GM12878 (cell line): ENCODE measurements at regions not wholly inside any gene's neighbourhood (a gene's known extent, or its start where the extent isn't known, plus 50 kb on each side); places are given as distances from the start of the nearest gene placed in this dataset.

ENCODE experiments used
- ATAC-seq: fragments of 200-7000 bp; cut with Tn5 transposase; 3 replicates; pipeline ENCODE4 v1.9.1; 2020; ENCODE audit warnings: mild to moderate bottlenecking, moderate library complexity
- BruUV-seq: library from RNA; stranded (reverse); fragments of 400-500 nt; replicated peaks from 2 replicates; lab custom pipeline; 2021; lab: Mats Ljungman, UMichigan
- CTCF ChIA-PET: fragments of 300-600 bp; sonication (Branson Sonifier 250); formaldehyde crosslinking; extraction: SDS; loops from one replicate; lab custom pipeline; 2021; ENCODE audit warnings: inconsistent platforms; lab: Yijun Ruan, JAX
- POLR2A ChIA-PET: fragments of 350-600 bp; formaldehyde crosslinking; extraction: SDS; loops from one replicate; lab custom pipeline; 2021; ENCODE audit warnings: inconsistent platforms; lab: Charles Lee
- RAD21 ChIA-PET: fragments of 300-600 bp; sonication (Branson Sonifier 250); formaldehyde crosslinking; loops from one replicate; lab custom pipeline; 2023; ENCODE audit warnings: antibody characterized with exemption; ENCODE audit not compliant: unreplicated experiment; lab: Charles Lee
- SMC1A ChIA-PET: fragments of 300-600 bp; sonication (Branson Sonifier 250); formaldehyde crosslinking; loops from one replicate; lab custom pipeline; 2023; ENCODE audit not compliant: unreplicated experiment, uncharacterized antibody; lab: Charles Lee
- DNase-seq: peaks from one replicate; pipeline ENCODE4 v3.0.0-alpha.2; 2011; ENCODE audit warnings: low read depth, low spot score
- FAIRE-seq: peaks from 3 replicates; lab custom pipeline; 2011; peaks lifted over from hg19 to GRCh38; lab: Jason Lieb, UNC
- H2AFZ ChIP-seq: 2 replicates; pipeline ENCODE4 v1.6.0; 2011; ENCODE audit warnings: low read depth, low read length, control low read depth; ENCODE audit not compliant: control insufficient read depth
- H3K27ac ChIP-seq: 2 replicates; pipeline ENCODE4 v1.5.1; 2011; ENCODE audit warnings: control low read depth; ENCODE audit not compliant: control insufficient read depth, insufficient read depth
- H3K27me3 ChIP-seq, 2 experiments: replicated peaks in 1 of 2; 2 replicates each; pipeline versions ENCODE4 v1.6.0 to v1.6.1; 2011; ENCODE audit warnings: low read length in 1 of 2; ENCODE audit not compliant: control insufficient read depth in 2 of 2, insufficient read depth in 2 of 2
- H3K36me3 ChIP-seq, 2 experiments: 2 replicates each; pipeline ENCODE4 v1.5.1; 2011; ENCODE audit warnings: low read length in 1 of 2; ENCODE audit not compliant: control insufficient read depth in 2 of 2, insufficient read depth in 2 of 2
- H3K4me1 ChIP-seq: 2 replicates; pipeline ENCODE4 v1.6.1; 2011; ENCODE audit warnings: mild to moderate bottlenecking, low read length, moderate library complexity, mixed read lengths; ENCODE audit not compliant: control insufficient read depth, insufficient read depth
- H3K4me2 ChIP-seq: 2 replicates; pipeline ENCODE4 v1.6.0; 2011; ENCODE audit warnings: control low read depth; ENCODE audit not compliant: control insufficient read depth, insufficient read depth
- H3K4me3 ChIP-seq: fragments of 200-600 bp; sonication (generic); 2 replicates; pipeline ENCODE4 v1.5.1; 2016
- H3K79me2 ChIP-seq: 2 replicates; pipeline ENCODE4 v1.6.0; 2011; ENCODE audit warnings: low read length; ENCODE audit not compliant: control insufficient read depth, insufficient read depth
- H3K9ac ChIP-seq: 2 replicates; pipeline ENCODE4 v1.8.0; 2011; ENCODE audit warnings: low read length, control low read depth, mixed read lengths; ENCODE audit not compliant: control insufficient read depth, insufficient read depth
- H3K9me3 ChIP-seq: replicated peaks from 3 replicates; pipeline ENCODE4 v1.5.1; 2011; ENCODE audit warnings: mild to moderate bottlenecking, low read length; ENCODE audit not compliant: control insufficient read depth, insufficient read depth
- H4K20me1 ChIP-seq: 2 replicates; pipeline ENCODE4 v1.6.0; 2011; ENCODE audit not compliant: control insufficient read depth, insufficient read depth
- ESRRA ChIP-seq: IDR thresholded peaks from 2 replicates; pipeline ENCODE4 v1.6.1; 2012; ENCODE audit warnings: mild to moderate bottlenecking, low read length, improper control_type of control experiment
- JUND ChIP-seq: IDR thresholded peaks from 2 replicates; pipeline ENCODE4 v1.6.1; 2012; ENCODE audit warnings: low read depth, mild to moderate bottlenecking, low read length, improper control_type of control experiment, moderate library complexity
- MTA2 ChIP-seq: fragments of 450-650 bp; IDR thresholded peaks from 2 replicates; pipeline ENCODE4 v1.6.1; 2016; ENCODE audit warnings: low read depth, mild to moderate bottlenecking, moderate library complexity
- NR2C2 ChIP-seq: IDR thresholded peaks from 2 replicates; pipeline ENCODE4 v1.6.1; 2011; ENCODE audit warnings: borderline replicate concordance, low read depth; ENCODE audit not compliant: control insufficient read depth, insufficient read length
- NRF1 ChIP-seq: conservative IDR thresholded peaks from 2 replicates; pipeline ENCODE4 v1.6.1; 2011; ENCODE audit warnings: mild to moderate bottlenecking, low read depth, low read length, improper control_type of control experiment
- RAD51 ChIP-seq: fragments of 450-650 bp; IDR thresholded peaks from 2 replicates; pipeline ENCODE4 v1.6.1; 2016; ENCODE audit warnings: moderate library complexity, mild to moderate bottlenecking, inconsistent platforms
- RCOR1 ChIP-seq: conservative IDR thresholded peaks from 2 replicates; pipeline ENCODE4 v1.6.1; 2012; ENCODE audit warnings: low read depth, low read length, improper control_type of control experiment
- WGBS: methylation state at CpG from one replicate; pipeline ENCODE4 v1.1.6; 2016; ENCODE audit warnings: low lambda C conversion rate; ENCODE audit not compliant: insufficient replicate concordance, insufficient coverage; ENCODE audit errors: missing lambda C conversion rate; 5-methylcytosine and 5-hydroxymethylcytosine counted together
- in situ Hi-C: fragments of 300-500 bp; cut with MboI; formaldehyde crosslinking; loops from 9 replicates; pipeline ENCODE4 v1.14.3; 2018; ENCODE audit warnings: mixed read lengths
- intact Hi-C: fragments of 100-400 bp; cut with micrococcal nuclease; formaldehyde crosslinking; loops from one replicate; pipeline ENCODE4 v1.14.2; 2022; ENCODE audit not compliant: unreplicated experiment

- ATAC-seq = no peak
- ChIA-PET CTCF (interaction anchor here (1.0 to 1.1 kb wide), 2 partner anchors 11 to 135 kb away, joined by 4 to 5 read pairs; no protein-coding TSS in a partner anchor), POLR2A (interaction anchor here (1.0 kb wide), 1 partner anchor 13 kb away, joined by 3 read pairs; no protein-coding TSS in a partner anchor), SMC1A (interaction anchor here (1.0 to 1.2 kb wide), 3 partner anchors 11 to 29 kb away, joined by 3 to 4 read pairs (median 3); no protein-coding TSS in a partner anchor), RAD21 (no interaction called here)
- WGBS = 57% methylated on average over 9 of the region's 9 CpGs
- no peak overlapping the region for H3K27ac ChIP-seq
- H3K9me3 ChIP-seq = no peaks in the 10 kb centered on the region
- no peaks in the 10 kb centered on the region for H4K20me1 ChIP-seq
- H3K4me3 ChIP-seq = no peak overlapping the region
- no peak for DNase-seq
- no peak overlapping the region for H2AFZ ChIP-seq
- no peak for FAIRE-seq
- H3K4me2 ChIP-seq = no peak overlapping the region
- H3K4me1 ChIP-seq = no peaks in the 10 kb centered on the region
- TF ChIP-seq JUND = no peak
- no peak for TF ChIP-seq RAD51
- H3K27me3 ChIP-seq = no peaks in the 10 kb centered on the region
- H3K36me3 ChIP-seq = no peaks in the 10 kb centered on the region
- intact Hi-C loops (no loop called here), in situ Hi-C loops (no loop called here)
- no peaks in the 10 kb centered on the region for H3K79me2 ChIP-seq
- H3K9ac ChIP-seq = no peak overlapping the region
- no TSS peak for BruUV-seq
Observed at GRCh38 chr6:63487103-63487813, 85.0 kb upstream of the LOC128125822 start.

- intact Hi-C loops = no loop called here
- H3K4me1 ChIP-seq = no peaks in the 10 kb centered on the region
- POLR2A ChIA-PET = no interaction called here
- no TSS peak for BruUV-seq
- no peaks in the 10 kb centered on the region for H4K20me1 ChIP-seq
- CTCF ChIA-PET = no interaction called here
- no peak for TF ChIP-seq MTA2
- no peak for TF ChIP-seq NRF1
- TF ChIP-seq RCOR1 = no peak
- TF ChIP-seq ESRRA = no peak
- TF ChIP-seq NR2C2 = no peak
- TF ChIP-seq, all 136 proteins: peak for 0
- no peak overlapping the region for H3K4me2 ChIP-seq
- no peaks in the 10 kb centered on the region for H3K27me3 ChIP-seq
- H3K4me3 ChIP-seq = no peak overlapping the region
- no peak for ATAC-seq
- H3K79me2 ChIP-seq = no peaks in the 10 kb centered on the region
- no peaks in the 10 kb centered on the region for H3K36me3 ChIP-seq
- no peak overlapping the region for H3K9ac ChIP-seq
- ChIA-PET SMC1A (no interaction called here), RAD21 (no interaction called here)
- no peak overlapping the region for H2AFZ ChIP-seq
- WGBS = 45% methylated on average over 2 of the region's 2 CpGs
- no peaks in the 10 kb centered on the region for H3K9me3 ChIP-seq
- in situ Hi-C loops = no loop called here
- DNase-seq = no peak
- no peak overlapping the region for H3K27ac ChIP-seq
- FAIRE-seq = no peak
Observed at GRCh38 chr6:63491119-63491518, 81.2 kb upstream of the LOC128125822 start.
